ENCODE measurements at regions not wholly inside any gene's neighbourhood (a gene's known extent, or its start where the extent isn't known, plus 50 kb on each side); places are given as distances from the start of the nearest gene placed in this dataset.

DNA sequence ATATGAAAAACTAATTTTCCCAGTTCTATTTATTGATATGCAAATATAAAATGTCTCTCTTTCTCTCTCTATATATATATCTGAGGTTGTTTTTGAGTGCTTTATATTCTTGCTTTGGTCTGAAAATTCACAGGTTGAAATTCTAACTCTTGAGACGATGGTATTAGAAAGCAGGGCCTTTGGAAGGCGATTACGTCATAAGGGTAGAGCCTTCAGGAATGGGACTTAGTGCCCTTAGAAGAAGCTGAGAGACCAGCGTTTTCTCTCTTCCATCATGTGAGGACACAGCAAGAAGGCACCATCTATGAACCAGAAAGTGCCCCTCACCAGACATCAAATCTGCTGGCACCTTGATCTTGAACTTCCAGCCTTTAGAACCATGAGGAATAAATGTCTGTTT is 57.4 kb upstream of the PAXBP1 start:
- Histone ChIP-seq H3K79me1 (ENCODE audit: low read depth, low read length) (no peaks in the 10 kb centered on the region), H3K27me3 (replicated peaks in 1 of 4; ENCODE audit: control insufficient read depth in 3 of 4, extremely low read depth in 1 of 4, insufficient read depth in 3 of 4, low read length in 3 of 4) (no peaks in the 10 kb centered on the region), H3K4me3 (ENCODE audit: extremely low read depth in 1 of 4, insufficient read depth in 2 of 4, low read depth in 3 of 4, low read length in 4 of 4) (no peak overlapping the region), H3K56ac (replicated peaks; ENCODE audit: insufficient read length, low read depth, low read length) (no peak overlapping the region), H3K14ac (ENCODE audit: insufficient read length) (no peak overlapping the region), H2BK20ac (ENCODE audit: low read length) (no peak overlapping the region), H2AFZ (ENCODE audit: low read length) (no peak overlapping the region), H3K79me2 (ENCODE audit: control insufficient read depth in 1 of 2, insufficient read depth in 2 of 2, low read length in 2 of 2) (no peaks in the 10 kb centered on the region), H3K9ac (replicated peaks in 1 of 4; ENCODE audit: extremely low read depth in 1 of 4, low read depth in 3 of 4, low read length in 3 of 4) (no peak overlapping the region), H4K5ac (ENCODE audit: insufficient read length, low read depth, low read length) (no peak overlapping the region), H2BK15ac (ENCODE audit: low read length) (no peak overlapping the region), H3K9me3 (ENCODE audit: insufficient read depth in 2 of 2, low read depth in 1 of 2, low read length in 1 of 2) (no peaks in the 10 kb centered on the region), H3K4me2 (ENCODE audit: insufficient read depth in 1 of 2, low read depth in 2 of 2, low read length in 2 of 2) (no peak overlapping the region), H2AK5ac (ENCODE audit: low read depth, low read length) (no peak overlapping the region), H3K18ac (ENCODE audit: extremely low read depth, low read length) (no peak overlapping the region), H2BK5ac (ENCODE audit: low read depth, low read length) (no peak overlapping the region), H3K36me3 (ENCODE audit: control insufficient read depth in 2 of 4, insufficient read depth in 4 of 4, low read length in 3 of 4) (no peaks in the 10 kb centered on the region), H3K27ac (ENCODE audit: low read depth, low read length) (no peak overlapping the region), H2BK120ac (replicated peaks; ENCODE audit: low read depth, low read length) (no peak overlapping the region), H3K4me1 (replicated peaks in 1 of 4; ENCODE audit: control insufficient read depth in 3 of 4, insufficient read depth in 4 of 4, low read length in 3 of 4) (no peaks in the 10 kb centered on the region), H3K23ac (ENCODE audit: insufficient read length) (no peak overlapping the region), H3K23me2 (ENCODE audit: low read depth, low read length) (no peaks in the 10 kb centered on the region), H2BK12ac (ENCODE audit: low read depth, low read length) (no peak overlapping the region), H4K91ac (replicated peaks; ENCODE audit: insufficient read length, low read length) (no peak overlapping the region), H4K8ac (ENCODE audit: extremely low read depth, insufficient read depth, low read length) (no peak overlapping the region), H3K4ac (replicated peaks; ENCODE audit: insufficient read length, low read depth, low read length) (no peak overlapping the region), H4K20me1 (replicated peaks in 1 of 2; ENCODE audit: control insufficient read depth in 1 of 2, insufficient read depth in 2 of 2, low read length in 2 of 2) (no peaks in the 10 kb centered on the region)
- FAIRE-seq (no peak), DNase-seq (ENCODE audit: low read depth in 1 of 2, low spot score in 2 of 2) (no peak)
- ChIA-PET POLR2A (ENCODE audit: partially characterized antibody) (no interaction called here), CTCF (ENCODE audit: partially characterized antibody) (interaction anchor here (1.2 to 1.5 kb wide), 2 partner anchors 11 kb away, joined by 4 to 5 read pairs; no protein-coding TSS in a partner anchor)
- 76% methylated on average over 4 of the region's 4 CpGs; no CpG with 5 or more reads in 1 of the 2 experiments for WGBS, 2 experiments (ENCODE audit: extremely low coverage in 1 of 2, insufficient coverage in 1 of 2, insufficient read length in 1 of 2, insufficient replicate concordance in 2 of 2, low coverage in 1 of 2, low lambda C conversion rate in 2 of 2, missing lambda C conversion rate in 1 of 2)
- TF ChIP-seq SUZ12 (IDR thresholded peaks at IDR 0.05; ENCODE audit: low read length), result no peak
- TF ChIP-seq, protein P1, sequence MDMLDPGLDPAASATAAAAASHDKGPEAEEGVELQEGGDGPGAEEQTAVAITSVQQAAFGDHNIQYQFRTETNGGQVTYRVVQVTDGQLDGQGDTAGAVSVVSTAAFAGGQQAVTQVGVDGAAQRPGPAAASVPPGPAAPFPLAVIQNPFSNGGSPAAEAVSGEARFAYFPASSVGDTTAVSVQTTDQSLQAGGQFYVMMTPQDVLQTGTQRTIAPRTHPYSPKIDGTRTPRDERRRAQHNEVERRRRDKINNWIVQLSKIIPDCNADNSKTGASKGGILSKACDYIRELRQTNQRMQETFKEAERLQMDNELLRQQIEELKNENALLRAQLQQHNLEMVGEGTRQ (IDR thresholded peaks at IDR 0.05; ENCODE audit: low read length), result no peak
- TF ChIP-seq, protein P2, sequence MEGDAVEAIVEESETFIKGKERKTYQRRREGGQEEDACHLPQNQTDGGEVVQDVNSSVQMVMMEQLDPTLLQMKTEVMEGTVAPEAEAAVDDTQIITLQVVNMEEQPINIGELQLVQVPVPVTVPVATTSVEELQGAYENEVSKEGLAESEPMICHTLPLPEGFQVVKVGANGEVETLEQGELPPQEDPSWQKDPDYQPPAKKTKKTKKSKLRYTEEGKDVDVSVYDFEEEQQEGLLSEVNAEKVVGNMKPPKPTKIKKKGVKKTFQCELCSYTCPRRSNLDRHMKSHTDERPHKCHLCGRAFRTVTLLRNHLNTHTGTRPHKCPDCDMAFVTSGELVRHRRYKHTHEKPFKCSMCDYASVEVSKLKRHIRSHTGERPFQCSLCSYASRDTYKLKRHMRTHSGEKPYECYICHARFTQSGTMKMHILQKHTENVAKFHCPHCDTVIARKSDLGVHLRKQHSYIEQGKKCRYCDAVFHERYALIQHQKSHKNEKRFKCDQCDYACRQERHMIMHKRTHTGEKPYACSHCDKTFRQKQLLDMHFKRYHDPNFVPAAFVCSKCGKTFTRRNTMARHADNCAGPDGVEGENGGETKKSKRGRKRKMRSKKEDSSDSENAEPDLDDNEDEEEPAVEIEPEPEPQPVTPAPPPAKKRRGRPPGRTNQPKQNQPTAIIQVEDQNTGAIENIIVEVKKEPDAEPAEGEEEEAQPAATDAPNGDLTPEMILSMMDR (IDR thresholded peaks at IDR 0.05; ENCODE audit: control extremely low read depth in 1 of 3, insufficient read depth in 1 of 3, low read depth in 1 of 3, low read length in 3 of 3), result no peak
- TF ChIP-seq MAFK (IDR thresholded peaks at IDR 0.05; ENCODE audit: low read depth, low read length), result no peak
- TF ChIP-seq RAD21 (IDR thresholded peaks at IDR 0.05 in 1 of 2, conservative IDR thresholded peaks at IDR 0.05 in 1 of 2; ENCODE audit: low read depth in 2 of 2, low read length in 2 of 2), result no peak
